ENCODE measurements at regions not wholly inside any gene's neighbourhood (a gene's known extent, or its start where the extent isn't known, plus 50 kb on each side); places are given as distances from the start of the nearest gene placed in this dataset.

DNA sequence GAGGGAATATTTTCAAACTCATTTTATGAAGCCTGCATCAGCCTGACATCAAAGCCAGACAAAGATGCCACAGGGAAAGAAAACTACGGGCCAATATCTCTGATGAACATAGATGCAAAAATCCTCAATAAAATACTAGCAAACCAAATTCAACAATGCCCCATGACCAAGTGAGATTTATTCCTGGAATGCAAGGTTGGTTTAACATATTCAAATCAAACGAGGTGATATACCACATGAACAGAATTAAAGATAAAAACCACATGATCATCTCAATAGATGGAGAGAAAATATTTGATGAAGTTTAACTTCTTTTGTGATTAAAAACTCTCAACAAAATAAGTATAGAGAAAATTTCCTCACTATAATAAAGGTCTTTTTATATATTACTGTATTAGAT, 792.0 kb upstream of the ZNF608 start:
- Histone ChIP-seq H3K79me2 (ENCODE audit: insufficient read depth, low read length) (no peaks in the 10 kb centered on the region), H3K36me3 (replicated peaks in 1 of 2; ENCODE audit: control insufficient read depth in 1 of 2, insufficient read depth in 2 of 2, low read length in 2 of 2) (no peaks in the 10 kb centered on the region), H3K4me1 (ENCODE audit: insufficient read depth, low read length) (no peaks in the 10 kb centered on the region), H2AFZ (ENCODE audit: low read length) (no peak overlapping the region), H3K27ac (ENCODE audit: extremely low read length, insufficient read depth, low read length) (no peak overlapping the region), H3K27me3 (ENCODE audit: control insufficient read depth in 1 of 2, insufficient read depth in 2 of 2, low read length in 2 of 2) (no peaks in the 10 kb centered on the region), H3K4me2 (ENCODE audit: low read depth, low read length) (no peak overlapping the region), H4K20me1 (ENCODE audit: insufficient read depth, low read length) (no peaks in the 10 kb centered on the region), H3K9ac (ENCODE audit: insufficient read depth, low read depth, low read length) (no peak overlapping the region), H3K9me3 (ENCODE audit: low read length) (peaks cover 40% of the 10 kb centered on the region), H3K4me3 (replicated peaks in 1 of 3; ENCODE audit: insufficient read depth in 1 of 3, low read depth in 2 of 3, low read length in 3 of 3) (no peak overlapping the region)
- intact Hi-C loops (cut with micrococcal nuclease; ENCODE audit: unreplicated experiment) (no loop called here), in situ Hi-C loops (cut with HindIII; ENCODE audit: extremely low pct_ligation_motif_present, low pct_unique_long_range_greater_than_20kb) (no loop called here)
- ChIA-PET CTCF (ENCODE audit: low intra/inter-chr PET ratio, low total read pairs) (no interaction called here), POLR2A (no interaction called here)
- WGBS (ENCODE audit: low lambda C conversion rate) = 2% methylated on average over 2 of the region's 2 CpGs
- no TSS peak for BruUV-seq (replicated peaks)
- ATAC-seq (no peak), DNase-seq (ENCODE audit: low spot score) (no peak), FAIRE-seq (no peak)
- TF ChIP-seq XBP1 (CRISPR knock-in tag; IDR thresholded peaks at IDR 0.05) (no peak), AKAP8 (CRISPR knock-in tag; IDR thresholded peaks at IDR 0.05) (no peak), MED1 (CRISPR knock-in tag; IDR thresholded peaks at IDR 0.05) (no peak), SNAI1 (CRISPR knock-in tag; IDR thresholded peaks at IDR 0.05; ENCODE audit: borderline replicate concordance) (no peak), SP4 (CRISPR knock-in tag; IDR thresholded peaks at IDR 0.05) (no peak), SRF (IDR thresholded peaks at IDR 0.05; ENCODE audit: low read depth, low read length) (no peak), RBM39 (IDR thresholded peaks at IDR 0.05; ENCODE audit: low read depth, low read length, poor library complexity, severe bottlenecking) (no peak), HMGA1 (CRISPR knock-in tag; conservative IDR thresholded peaks at IDR 0.05) (no peak), TRIM24 (CRISPR knock-in tag; IDR thresholded peaks at IDR 0.05) (no peak), HOXA9 (CRISPR knock-in tag; IDR thresholded peaks at IDR 0.05; ENCODE audit: borderline replicate concordance) (no peak), ONECUT2 (CRISPR knock-in tag; IDR thresholded peaks at IDR 0.05) (no peak)
- TF ChIP-seq, protein P1, sequence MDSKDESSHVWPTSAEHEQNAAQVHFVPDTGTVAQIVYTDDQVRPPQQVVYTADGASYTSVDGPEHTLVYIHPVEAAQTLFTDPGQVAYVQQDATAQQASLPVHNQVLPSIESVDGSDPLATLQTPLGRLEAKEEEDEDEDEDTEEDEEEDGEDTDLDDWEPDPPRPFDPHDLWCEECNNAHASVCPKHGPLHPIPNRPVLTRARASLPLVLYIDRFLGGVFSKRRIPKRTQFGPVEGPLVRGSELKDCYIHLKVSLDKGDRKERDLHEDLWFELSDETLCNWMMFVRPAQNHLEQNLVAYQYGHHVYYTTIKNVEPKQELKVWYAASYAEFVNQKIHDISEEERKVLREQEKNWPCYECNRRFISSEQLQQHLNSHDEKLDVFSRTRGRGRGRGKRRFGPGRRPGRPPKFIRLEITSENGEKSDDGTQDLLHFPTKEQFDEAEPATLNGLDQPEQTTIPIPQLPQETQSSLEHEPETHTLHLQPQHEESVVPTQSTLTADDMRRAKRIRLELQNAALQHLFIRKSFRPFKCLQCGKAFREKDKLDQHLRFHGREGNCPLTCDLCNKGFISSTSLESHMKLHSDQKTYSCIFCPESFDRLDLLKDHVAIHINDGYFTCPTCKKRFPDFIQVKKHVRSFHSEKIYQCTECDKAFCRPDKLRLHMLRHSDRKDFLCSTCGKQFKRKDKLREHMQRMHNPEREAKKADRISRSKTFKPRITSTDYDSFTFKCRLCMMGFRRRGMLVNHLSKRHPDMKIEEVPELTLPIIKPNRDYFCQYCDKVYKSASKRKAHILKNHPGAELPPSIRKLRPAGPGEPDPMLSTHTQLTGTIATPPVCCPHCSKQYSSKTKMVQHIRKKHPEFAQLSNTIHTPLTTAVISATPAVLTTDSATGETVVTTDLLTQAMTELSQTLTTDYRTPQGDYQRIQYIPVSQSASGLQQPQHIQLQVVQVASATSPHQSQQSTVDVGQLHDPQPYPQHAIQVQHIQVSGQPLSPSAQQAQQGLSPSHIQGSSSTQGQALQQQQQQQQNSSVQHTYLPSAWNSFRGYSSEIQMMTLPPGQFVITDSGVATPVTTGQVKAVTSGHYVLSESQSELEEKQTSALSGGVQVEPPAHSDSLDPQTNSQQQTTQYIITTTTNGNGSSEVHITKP (CRISPR knock-in tag; IDR thresholded peaks at IDR 0.05; ENCODE audit: low read depth) = no peak
- TF ChIP-seq, protein P2, sequence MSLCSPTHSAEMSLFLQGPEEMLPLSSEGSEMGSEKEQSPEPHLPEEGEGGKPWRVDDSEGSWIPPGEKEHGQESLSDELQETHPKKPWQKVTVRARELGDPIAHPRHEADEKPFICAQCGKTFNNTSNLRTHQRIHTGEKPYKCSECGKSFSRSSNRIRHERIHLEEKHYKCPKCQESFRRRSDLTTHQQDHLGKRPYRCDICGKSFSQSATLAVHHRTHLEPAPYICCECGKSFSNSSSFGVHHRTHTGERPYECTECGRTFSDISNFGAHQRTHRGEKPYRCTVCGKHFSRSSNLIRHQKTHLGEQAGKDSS (CRISPR knock-in tag; IDR thresholded peaks at IDR 0.05; ENCODE audit: borderline replicate concordance, low read depth) = no peak
- TF ChIP-seq, protein P3, sequence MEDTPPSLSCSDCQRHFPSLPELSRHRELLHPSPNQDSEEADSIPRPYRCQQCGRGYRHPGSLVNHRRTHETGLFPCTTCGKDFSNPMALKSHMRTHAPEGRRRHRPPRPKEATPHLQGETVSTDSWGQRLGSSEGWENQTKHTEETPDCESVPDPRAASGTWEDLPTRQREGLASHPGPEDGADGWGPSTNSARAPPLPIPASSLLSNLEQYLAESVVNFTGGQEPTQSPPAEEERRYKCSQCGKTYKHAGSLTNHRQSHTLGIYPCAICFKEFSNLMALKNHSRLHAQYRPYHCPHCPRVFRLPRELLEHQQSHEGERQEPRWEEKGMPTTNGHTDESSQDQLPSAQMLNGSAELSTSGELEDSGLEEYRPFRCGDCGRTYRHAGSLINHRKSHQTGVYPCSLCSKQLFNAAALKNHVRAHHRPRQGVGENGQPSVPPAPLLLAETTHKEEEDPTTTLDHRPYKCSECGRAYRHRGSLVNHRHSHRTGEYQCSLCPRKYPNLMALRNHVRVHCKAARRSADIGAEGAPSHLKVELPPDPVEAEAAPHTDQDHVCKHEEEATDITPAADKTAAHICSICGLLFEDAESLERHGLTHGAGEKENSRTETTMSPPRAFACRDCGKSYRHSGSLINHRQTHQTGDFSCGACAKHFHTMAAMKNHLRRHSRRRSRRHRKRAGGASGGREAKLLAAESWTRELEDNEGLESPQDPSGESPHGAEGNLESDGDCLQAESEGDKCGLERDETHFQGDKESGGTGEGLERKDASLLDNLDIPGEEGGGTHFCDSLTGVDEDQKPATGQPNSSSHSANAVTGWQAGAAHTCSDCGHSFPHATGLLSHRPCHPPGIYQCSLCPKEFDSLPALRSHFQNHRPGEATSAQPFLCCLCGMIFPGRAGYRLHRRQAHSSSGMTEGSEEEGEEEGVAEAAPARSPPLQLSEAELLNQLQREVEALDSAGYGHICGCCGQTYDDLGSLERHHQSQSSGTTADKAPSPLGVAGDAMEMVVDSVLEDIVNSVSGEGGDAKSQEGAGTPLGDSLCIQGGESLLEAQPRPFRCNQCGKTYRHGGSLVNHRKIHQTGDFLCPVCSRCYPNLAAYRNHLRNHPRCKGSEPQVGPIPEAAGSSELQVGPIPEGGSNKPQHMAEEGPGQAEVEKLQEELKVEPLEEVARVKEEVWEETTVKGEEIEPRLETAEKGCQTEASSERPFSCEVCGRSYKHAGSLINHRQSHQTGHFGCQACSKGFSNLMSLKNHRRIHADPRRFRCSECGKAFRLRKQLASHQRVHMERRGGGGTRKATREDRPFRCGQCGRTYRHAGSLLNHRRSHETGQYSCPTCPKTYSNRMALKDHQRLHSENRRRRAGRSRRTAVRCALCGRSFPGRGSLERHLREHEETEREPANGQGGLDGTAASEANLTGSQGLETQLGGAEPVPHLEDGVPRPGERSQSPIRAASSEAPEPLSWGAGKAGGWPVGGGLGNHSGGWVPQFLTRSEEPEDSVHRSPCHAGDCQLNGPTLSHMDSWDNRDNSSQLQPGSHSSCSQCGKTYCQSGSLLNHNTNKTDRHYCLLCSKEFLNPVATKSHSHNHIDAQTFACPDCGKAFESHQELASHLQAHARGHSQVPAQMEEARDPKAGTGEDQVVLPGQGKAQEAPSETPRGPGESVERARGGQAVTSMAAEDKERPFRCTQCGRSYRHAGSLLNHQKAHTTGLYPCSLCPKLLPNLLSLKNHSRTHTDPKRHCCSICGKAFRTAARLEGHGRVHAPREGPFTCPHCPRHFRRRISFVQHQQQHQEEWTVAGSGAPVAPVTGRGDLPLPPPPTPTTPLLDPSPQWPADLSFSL (CRISPR knock-in tag; IDR thresholded peaks at IDR 0.05) = no peak

Measured in HepG2 (cell line).